HepG2 (cell line): ENCODE measurements at regions not wholly inside any gene's neighbourhood (a gene's known extent, or its start where the extent isn't known, plus 50 kb on each side); places are given as distances from the start of the nearest gene placed in this dataset.

Source experiments
- FOXK1 ChIP-seq: sonication (generic); formaldehyde crosslinking; IDR thresholded peaks from 2 replicates; pipeline ENCODE4 v1.4.0; 2020; ENCODE audit warnings: low read depth, missing genetic modification reagents, borderline replicate concordance
- KAT2B ChIP-seq: fragments of 150-350 bp; IDR thresholded peaks from 2 replicates; pipeline ENCODE4 v1.6.1; 2014; ENCODE audit warnings: low read depth, low read length, borderline replicate concordance
- KLF15 ChIP-seq: sonication (generic); formaldehyde crosslinking; IDR thresholded peaks from 2 replicates; pipeline ENCODE4 v1.8.1; 2023; ENCODE audit warnings: borderline replicate concordance, mild to moderate bottlenecking, inconsistent platforms, missing genetic modification reagents, mixed read lengths
- PAXIP1 ChIP-seq: sonication (generic); formaldehyde crosslinking; conservative IDR thresholded peaks from 2 replicates; pipeline ENCODE4 v1.4.0; 2020; ENCODE audit warnings: mild to moderate bottlenecking, missing genetic modification reagents, moderate library complexity
- TRAFD1 ChIP-seq: sonication (generic); formaldehyde crosslinking; IDR thresholded peaks from 2 replicates; pipeline ENCODE4 v1.5.1; 2020; ENCODE audit warnings: missing genetic modification reagents, mild to moderate bottlenecking, borderline replicate concordance
- ZNF142 ChIP-seq: sonication (generic); formaldehyde crosslinking; IDR thresholded peaks from 2 replicates; pipeline ENCODE4 v1.4.0; 2020; ENCODE audit warnings: missing genetic modification reagents
- ZNF331 ChIP-seq: sonication (generic); formaldehyde crosslinking; IDR thresholded peaks from 2 replicates; pipeline ENCODE4 v1.4.0; 2020; ENCODE audit warnings: missing genetic modification reagents
- ZNF33B ChIP-seq: sonication (generic); formaldehyde crosslinking; IDR thresholded peaks from 2 replicates; pipeline ENCODE4 v1.5.1; 2020; ENCODE audit warnings: mild to moderate bottlenecking, missing genetic modification reagents
- ZNF44 ChIP-seq: sonication (generic); formaldehyde crosslinking; IDR thresholded peaks from 2 replicates; pipeline ENCODE4 v1.5.1; 2020; ENCODE audit warnings: mild to moderate bottlenecking, missing genetic modification reagents
- ZNF639 ChIP-seq: conservative IDR thresholded peaks from 2 replicates; pipeline ENCODE4 v1.6.1; 2018; ENCODE audit warnings: missing genetic modification reagents
- ZNF782 ChIP-seq: sonication (generic); formaldehyde crosslinking; IDR thresholded peaks from 2 replicates; pipeline ENCODE4 v1.4.0; 2020; ENCODE audit warnings: missing genetic modification reagents, mild to moderate bottlenecking, borderline replicate concordance

- TF ChIP-seq PAXIP1 (CRISPR knock-in tag): peak; percentile 86
- no peak for TF ChIP-seq ZNF33B (CRISPR knock-in tag)
- peak; percentile 2; the same call in 1 of the 2 replicates for TF ChIP-seq ZNF44 (CRISPR knock-in tag)
- peak; percentile 68; the same call in 1 of the 2 replicates for TF ChIP-seq ZNF331
- TF ChIP-seq ZNF782 (CRISPR knock-in tag): no peak
- TF ChIP-seq FOXK1 (CRISPR knock-in tag): peak; percentile 81; the same call in 1 of the 2 replicates
- no peak for TF ChIP-seq ZNF142 (CRISPR knock-in tag)
- TF ChIP-seq KAT2B: no peak
- no peak for TF ChIP-seq TRAFD1 (CRISPR knock-in tag)
- no peak for TF ChIP-seq KLF15 (CRISPR knock-in tag)
- TF ChIP-seq ZNF639 (CRISPR knock-in tag): no peak
These were observed 127.6 kb upstream of the LPP start (continued) for GRCh38 chr3:188026191-188026968.
